GM12878 (cell line): ENCODE measurements at regions not wholly inside any gene's neighbourhood (a gene's known extent, or its start where the extent isn't known, plus 50 kb on each side); places are given as distances from the start of the nearest gene placed in this dataset.

Experiments used
- ATAC-seq: fragments of 200-7000 bp; cut with Tn5 transposase; 3 replicates; pipeline ENCODE4 v1.9.1; 2020; ENCODE audit warnings: mild to moderate bottlenecking, moderate library complexity
- BruUV-seq: library from RNA; stranded (reverse); fragments of 400-500 nt; replicated peaks from 2 replicates; lab custom pipeline; 2021; lab: Mats Ljungman, UMichigan
- CTCF ChIA-PET: fragments of 300-600 bp; sonication (Branson Sonifier 250); formaldehyde crosslinking; extraction: SDS; loops from one replicate; lab custom pipeline; 2021; ENCODE audit warnings: inconsistent platforms; lab: Yijun Ruan, JAX
- POLR2A ChIA-PET: fragments of 350-600 bp; formaldehyde crosslinking; extraction: SDS; loops from one replicate; lab custom pipeline; 2021; ENCODE audit warnings: inconsistent platforms; lab: Charles Lee
- RAD21 ChIA-PET: fragments of 300-600 bp; sonication (Branson Sonifier 250); formaldehyde crosslinking; loops from one replicate; lab custom pipeline; 2023; ENCODE audit warnings: antibody characterized with exemption; ENCODE audit not compliant: unreplicated experiment; lab: Charles Lee
- SMC1A ChIA-PET: fragments of 300-600 bp; sonication (Branson Sonifier 250); formaldehyde crosslinking; loops from one replicate; lab custom pipeline; 2023; ENCODE audit not compliant: unreplicated experiment, uncharacterized antibody; lab: Charles Lee
- DNase-seq: peaks from one replicate; pipeline ENCODE4 v3.0.0-alpha.2; 2011; ENCODE audit warnings: low read depth, low spot score
- FAIRE-seq: peaks from 3 replicates; lab custom pipeline; 2011; peaks lifted over from hg19 to GRCh38; lab: Jason Lieb, UNC
- H2AFZ ChIP-seq: 2 replicates; pipeline ENCODE4 v1.6.0; 2011; ENCODE audit warnings: low read depth, low read length, control low read depth; ENCODE audit not compliant: control insufficient read depth
- H3K27ac ChIP-seq: 2 replicates; pipeline ENCODE4 v1.5.1; 2011; ENCODE audit warnings: control low read depth; ENCODE audit not compliant: control insufficient read depth, insufficient read depth
- H3K27me3 ChIP-seq, 2 experiments: replicated peaks in 1 of 2; 2 replicates each; pipeline versions ENCODE4 v1.6.0 to v1.6.1; 2011; ENCODE audit warnings: low read length in 1 of 2; ENCODE audit not compliant: control insufficient read depth in 2 of 2, insufficient read depth in 2 of 2
- H3K36me3 ChIP-seq, 2 experiments: 2 replicates each; pipeline ENCODE4 v1.5.1; 2011; ENCODE audit warnings: low read length in 1 of 2; ENCODE audit not compliant: control insufficient read depth in 2 of 2, insufficient read depth in 2 of 2
- H3K4me1 ChIP-seq: 2 replicates; pipeline ENCODE4 v1.6.1; 2011; ENCODE audit warnings: mild to moderate bottlenecking, low read length, moderate library complexity, mixed read lengths; ENCODE audit not compliant: control insufficient read depth, insufficient read depth
- H3K4me2 ChIP-seq: 2 replicates; pipeline ENCODE4 v1.6.0; 2011; ENCODE audit warnings: control low read depth; ENCODE audit not compliant: control insufficient read depth, insufficient read depth
- H3K4me3 ChIP-seq: fragments of 200-600 bp; sonication (generic); 2 replicates; pipeline ENCODE4 v1.5.1; 2016
- H3K79me2 ChIP-seq: 2 replicates; pipeline ENCODE4 v1.6.0; 2011; ENCODE audit warnings: low read length; ENCODE audit not compliant: control insufficient read depth, insufficient read depth
- H3K9ac ChIP-seq: 2 replicates; pipeline ENCODE4 v1.8.0; 2011; ENCODE audit warnings: low read length, control low read depth, mixed read lengths; ENCODE audit not compliant: control insufficient read depth, insufficient read depth
- H3K9me3 ChIP-seq: replicated peaks from 3 replicates; pipeline ENCODE4 v1.5.1; 2011; ENCODE audit warnings: mild to moderate bottlenecking, low read length; ENCODE audit not compliant: control insufficient read depth, insufficient read depth
- H4K20me1 ChIP-seq: 2 replicates; pipeline ENCODE4 v1.6.0; 2011; ENCODE audit not compliant: control insufficient read depth, insufficient read depth
- ASH2L ChIP-seq: fragments of 300-600, 200-600 bp; sonication (generic); IDR thresholded peaks from 2 replicates; pipeline ENCODE4 v1.6.1; 2017; ENCODE audit warnings: low read depth, mild to moderate bottlenecking, borderline replicate concordance
- CHD1 ChIP-seq: IDR thresholded peaks from 2 replicates; pipeline ENCODE4 v1.6.1; 2012; ENCODE audit warnings: low read depth, low read length, improper control_type of control experiment
- JUNB ChIP-seq: IDR thresholded peaks from 2 replicates; pipeline ENCODE4 v1.6.1; 2016; ENCODE audit warnings: antibody characterized with exemption, mild to moderate bottlenecking
- NR2C2 ChIP-seq: IDR thresholded peaks from 2 replicates; pipeline ENCODE4 v1.6.1; 2011; ENCODE audit warnings: borderline replicate concordance, low read depth; ENCODE audit not compliant: control insufficient read depth, insufficient read length
- RAD21 ChIP-seq: IDR thresholded peaks from 2 replicates; pipeline ENCODE4 v1.6.1; 2011; ENCODE audit warnings: mild to moderate bottlenecking, low read depth, low read length, moderate library complexity; ENCODE audit not compliant: insufficient read depth
- SIN3A ChIP-seq: IDR thresholded peaks from 2 replicates; pipeline ENCODE4 v1.6.1; 2012; ENCODE audit warnings: low read depth, low read length, improper control_type of control experiment
- SKIL ChIP-seq: fragments of 450-650 bp; IDR thresholded peaks from 2 replicates; pipeline ENCODE4 v1.6.1; 2017; ENCODE audit warnings: mild to moderate bottlenecking, low read depth, inconsistent platforms; ENCODE audit not compliant: poor library complexity, severe bottlenecking
- SMAD1 ChIP-seq: fragments of 450-650 bp; IDR thresholded peaks from 2 replicates; pipeline ENCODE4 v1.6.1; 2018; ENCODE audit warnings: mild to moderate bottlenecking, low read depth; ENCODE audit not compliant: partially characterized antibody
- SREBF2 ChIP-seq: IDR thresholded peaks from 2 replicates; pipeline ENCODE4 v1.6.1; 2012; ENCODE audit warnings: mild to moderate bottlenecking, low read length
- TCF12 ChIP-seq: IDR thresholded peaks from 2 replicates; pipeline ENCODE4 v1.6.1; 2011; ENCODE audit warnings: low read depth, mild to moderate bottlenecking, low read length
- WRNIP1 ChIP-seq: IDR thresholded peaks from 2 replicates; pipeline ENCODE4 v1.6.1; 2011; ENCODE audit warnings: low read depth, low read length, improper control_type of control experiment, borderline replicate concordance
- ZNF274 ChIP-seq: IDR thresholded peaks from one replicate; pipeline ENCODE4 v1.8.0; 2011; ENCODE audit not compliant: insufficient read length, insufficient read depth
- ZNF622 ChIP-seq: fragments of 450-650 bp; IDR thresholded peaks from 2 replicates; pipeline ENCODE4 v1.6.1; 2017; ENCODE audit warnings: mild to moderate bottlenecking, inconsistent platforms
- WGBS: methylation state at CpG from one replicate; pipeline ENCODE4 v1.1.6; 2016; ENCODE audit warnings: low lambda C conversion rate; ENCODE audit not compliant: insufficient replicate concordance, insufficient coverage; ENCODE audit errors: missing lambda C conversion rate; 5-methylcytosine and 5-hydroxymethylcytosine counted together
- in situ Hi-C: fragments of 300-500 bp; cut with MboI; formaldehyde crosslinking; loops from 9 replicates; pipeline ENCODE4 v1.14.3; 2018; ENCODE audit warnings: mixed read lengths
- intact Hi-C: fragments of 100-400 bp; cut with micrococcal nuclease; formaldehyde crosslinking; loops from one replicate; pipeline ENCODE4 v1.14.2; 2022; ENCODE audit not compliant: unreplicated experiment

GRCh38 chr6:69593706-69594105 lies 203.1 kb downstream of the LMBRD1 start:
- intact Hi-C loops = no loop called here
- no peaks in the 10 kb centered on the region for H4K20me1 ChIP-seq
- H3K9me3 ChIP-seq = no peaks in the 10 kb centered on the region
- H3K27ac ChIP-seq = no peak overlapping the region
- H3K36me3 ChIP-seq = no peaks in the 10 kb centered on the region
- no TSS peak for BruUV-seq
- H3K4me1 ChIP-seq = no peaks in the 10 kb centered on the region
- CTCF ChIA-PET = no interaction called here
- H3K4me2 ChIP-seq = no peak overlapping the region
- ATAC-seq (no peak), DNase-seq (no peak), FAIRE-seq (no peak)
- POLR2A ChIA-PET = no interaction called here
- RAD21 ChIA-PET = no interaction called here
- no peaks in the 10 kb centered on the region for H3K79me2 ChIP-seq
- H3K9ac ChIP-seq = no peak overlapping the region
- in situ Hi-C loops = no loop called here
- SMC1A ChIA-PET = interaction anchor here (1.8 kb wide), 1 partner anchor 8 kb away, joined by 3 read pairs; no protein-coding TSS in a partner anchor
- WGBS = 50% methylated on average over 4 of the region's 4 CpGs
- TF ChIP-seq ASH2L (no peak), SIN3A (no peak), NR2C2 (no peak), TCF12 (no peak), SMAD1 (no peak), SREBF2 (no peak), WRNIP1 (no peak), ZNF274 (no peak), CHD1 (no peak), JUNB (no peak), SKIL (no peak), RAD21 (no peak), ZNF622 (no peak)
- H2AFZ ChIP-seq = no peak overlapping the region
- H3K27me3 ChIP-seq = no peaks in the 10 kb centered on the region
- H3K4me3 ChIP-seq = no peak overlapping the region
